CD14-positive monocyte (primary cell): ENCODE measurements at regions not wholly inside any gene's neighbourhood (a gene's known extent, or its start where the extent isn't known, plus 50 kb on each side); places are given as distances from the start of the nearest gene placed in this dataset.
A peak's percentile ranks its signal among the peaks of the same experiment; 100 is the strongest.

Source experiments
- DNase-seq, 3 donors: peaks; one replicate each; pipeline ENCODE4 v3.0.0-alpha.2; 2011 to 2022
- H2AFZ ChIP-seq: 2 replicates; pipeline ENCODE4 v1.6.0; 2012; ENCODE audit warnings: mild to moderate bottlenecking, low read depth, low read length, inconsistent platforms; ENCODE audit not compliant: insufficient read depth, poor library complexity, severe bottlenecking
- H3K27ac ChIP-seq, 2 donors: 1 replicate in 1 of 2; 2 replicates in 1 of 2; pipeline ENCODE4 v1.5.1; 2012 to 2013; ENCODE audit warnings: low read length in 2 of 2, control low read depth in 1 of 2, inconsistent platforms in 1 of 2, low read depth in 1 of 2, mild to moderate bottlenecking in 1 of 2
- H3K27me3 ChIP-seq, 2 donors: one replicate each; pipeline versions ENCODE4 v1.6.0 to v1.6.1; 2011 to 2013; ENCODE audit warnings: low read length in 2 of 2; ENCODE audit not compliant: control insufficient read depth in 2 of 2, insufficient read depth in 2 of 2
- H3K36me3 ChIP-seq, 2 donors: replicated peaks in 1 of 2; 1 replicate in 1 of 2; 2 replicates in 1 of 2; pipeline versions ENCODE4 v1.5.1 to v1.6.1; 2012 to 2013; ENCODE audit warnings: low read length in 2 of 2, control low read depth in 1 of 2, inconsistent platforms in 1 of 2, mild to moderate bottlenecking in 1 of 2; ENCODE audit not compliant: insufficient read depth in 2 of 2, control insufficient read depth in 1 of 2
- H3K4me1 ChIP-seq, 2 donors: 1 replicate in 1 of 2; 2 replicates in 1 of 2; pipeline versions ENCODE4 v1.5.1 to v1.6.1; 2012 to 2013; ENCODE audit warnings: low read length in 2 of 2, control low read depth in 1 of 2, inconsistent platforms in 1 of 2, mild to moderate bottlenecking in 1 of 2, moderate library complexity in 1 of 2; ENCODE audit not compliant: insufficient read depth in 2 of 2, control insufficient read depth in 1 of 2
- H3K4me2 ChIP-seq: replicated peaks from 2 replicates; pipeline ENCODE3; 2012; ENCODE audit warnings: low read length, moderate library complexity, mild to moderate bottlenecking; ENCODE audit not compliant: poor library complexity, severe bottlenecking; ENCODE audit errors: extremely low read depth
- H3K4me3 ChIP-seq, 3 experiments: fragments of 200-600 bp in 1 of 3; sonication (generic) in 1 of 3; replicated peaks in 1 of 3; 1 replicate in 2 of 3; 2 replicates in 1 of 3; pipeline ENCODE4 v1.5.1; 2011 to 2013; ENCODE audit warnings: low read length in 3 of 3, mild to moderate bottlenecking in 3 of 3, control low read depth in 2 of 3, low read depth in 2 of 3, inconsistent platforms in 1 of 3, moderate library complexity in 1 of 3
- H3K79me2 ChIP-seq: 2 replicates; pipeline ENCODE4 v1.6.0; 2012; ENCODE audit warnings: mild to moderate bottlenecking, control low read depth, inconsistent platforms, low read length, moderate library complexity; ENCODE audit not compliant: insufficient read depth
- H3K9ac ChIP-seq: 2 replicates; pipeline ENCODE4 v1.6.0; 2017; ENCODE audit warnings: low read length, mild to moderate bottlenecking; ENCODE audit not compliant: insufficient read depth, poor library complexity, severe bottlenecking
- H3K9me3 ChIP-seq, 2 donors: replicated peaks in 1 of 2; 1 replicate in 1 of 2; 2 replicates in 1 of 2; pipeline versions ENCODE4 v1.5.1 to v1.6.1; 2012 to 2013; ENCODE audit warnings: low read length in 2 of 2, control low read depth in 1 of 2; ENCODE audit not compliant: control insufficient read depth in 1 of 2, insufficient read depth in 1 of 2
- H4K20me1 ChIP-seq: 2 replicates; pipeline ENCODE4 v1.6.0; 2012; ENCODE audit warnings: mild to moderate bottlenecking, low read length, control low read depth, moderate library complexity; ENCODE audit not compliant: insufficient read depth
- H3K27ac Mint-ChIP-seq, 7 donors: one replicate each; pipeline ENCODE4 v1.8.0; 2020; ENCODE audit warnings: mild to moderate bottlenecking in 7 of 7, mixed read lengths in 7 of 7, moderate library complexity in 6 of 7, inconsistent platforms in 2 of 7
- H3K27me3 Mint-ChIP-seq, 3 donors: one replicate each; pipeline ENCODE4 v1.8.0; 2021 to 2022; ENCODE audit warnings: low read depth in 3 of 3, mild to moderate bottlenecking in 3 of 3, mixed read lengths in 3 of 3, moderate library complexity in 3 of 3, inconsistent platforms in 1 of 3
- H3K36me3 Mint-ChIP-seq, 2 donors: one replicate each; pipeline ENCODE4 v1.8.0; 2020; ENCODE audit warnings: mixed read lengths in 2 of 2, inconsistent platforms in 1 of 2, mild to moderate bottlenecking in 1 of 2
- H3K4me1 Mint-ChIP-seq: one replicate; pipeline ENCODE4 v1.8.0; 2020; ENCODE audit warnings: mild to moderate bottlenecking, mixed read lengths
- H3K4me3 Mint-ChIP-seq, 2 donors: one replicate each; pipeline ENCODE4 v1.8.0; 2020; ENCODE audit warnings: mild to moderate bottlenecking in 2 of 2, mixed read lengths in 2 of 2, moderate library complexity in 1 of 2
- H3K9me3 Mint-ChIP-seq, 7 donors: one replicate each; pipeline ENCODE4 v1.8.0; 2020 to 2022; ENCODE audit warnings: mixed read lengths in 7 of 7, mild to moderate bottlenecking in 6 of 7, moderate library complexity in 6 of 7, inconsistent platforms in 2 of 7
- CTCF ChIP-seq: fragments of 200-600 bp; IDR thresholded peaks from one replicate; pipeline ENCODE4 v1.8.0; 2022; ENCODE audit warnings: antibody characterized with exemption, mild to moderate bottlenecking
- WGBS: methylation state at CpG from one replicate; pipeline ENCODE4 v1.1.5; 2013; ENCODE audit warnings: missing lambda C conversion rate; ENCODE audit not compliant: insufficient coverage; 5-methylcytosine and 5-hydroxymethylcytosine counted together
- intact Hi-C, 2 donors: fragments of 100-400 bp; cut with micrococcal nuclease; formaldehyde crosslinking; loops; one replicate each; pipeline versions ENCODE4 v1.15.0 to v1.15.1; 2023

- no peak for TF ChIP-seq CTCF
- H3K27ac ChIP-seq: no peak overlapping the region
- H3K27me3 Mint-ChIP-seq: peaks cover 5 to 12% (median 5%) of the 10 kb centered on the region in 3 donors
- H2AFZ ChIP-seq: no peak overlapping the region
- intact Hi-C loops: no loop called here
- WGBS: 86% methylated on average over 4 of the region's 4 CpGs
- no peak overlapping the region for H3K4me3 Mint-ChIP-seq
- H3K36me3 ChIP-seq: no peaks in the 10 kb centered on the region
- H3K9me3 Mint-ChIP-seq: peaks cover 0 to 12% (median 4%) of the 10 kb centered on the region in 7 donors
- DNase-seq: no peak
- no peaks in the 10 kb centered on the region for H3K79me2 ChIP-seq
- H3K27ac Mint-ChIP-seq: no peak overlapping the region
- H3K9ac ChIP-seq: no peak overlapping the region
- H3K9me3 ChIP-seq: no peaks in the 10 kb centered on the region
- no peaks in the 10 kb centered on the region for H4K20me1 ChIP-seq
- no peak overlapping the region for H3K4me2 ChIP-seq
- H3K4me1 ChIP-seq: no peaks in the 10 kb centered on the region
- no peak overlapping the region for H3K4me3 ChIP-seq
- H3K27me3 ChIP-seq: peaks cover 4 to 6% of the 10 kb centered on the region in 2 donors
- no peaks in the 10 kb centered on the region for H3K4me1 Mint-ChIP-seq
- H3K36me3 Mint-ChIP-seq: no peaks in the 10 kb centered on the region
Measured at GRCh38 chr12:119255314-119255713, 76.6 kb downstream of the HSPB8 start.

- no peaks in the 10 kb centered on the region for H3K79me2 ChIP-seq
- H3K27me3 ChIP-seq: peaks cover 4 to 6% of the 10 kb centered on the region in 2 donors
- H3K9me3 ChIP-seq: no peaks in the 10 kb centered on the region
- H2AFZ ChIP-seq: no peak overlapping the region
- no peak for TF ChIP-seq CTCF
- no peak overlapping the region for H3K27ac ChIP-seq
- 0% methylated on average over 6 of the region's 7 CpGs for WGBS
- DNase-seq: no peak
- H3K4me1 Mint-ChIP-seq: no peaks in the 10 kb centered on the region
- H3K4me1 ChIP-seq: no peaks in the 10 kb centered on the region
- intact Hi-C loops: no loop called here
- H3K9ac ChIP-seq: no peak overlapping the region
- H3K9me3 Mint-ChIP-seq: peaks cover 0 to 17% (median 4%) of the 10 kb centered on the region in 7 donors
- H3K27ac Mint-ChIP-seq: no peak overlapping the region
- H3K36me3 ChIP-seq: no peaks in the 10 kb centered on the region
- peak overlapping the region in 1 of 2 donors; percentile 29 for H3K4me3 Mint-ChIP-seq
- no peak overlapping the region for H3K4me3 ChIP-seq
- H3K27me3 Mint-ChIP-seq: peaks cover 5 to 9% (median 6%) of the 10 kb centered on the region in 3 donors
- no peaks in the 10 kb centered on the region for H4K20me1 ChIP-seq
- H3K36me3 Mint-ChIP-seq: no peaks in the 10 kb centered on the region
- no peak overlapping the region for H3K4me2 ChIP-seq
Measured at GRCh38 chr12:119258149-119258548, 76.4 kb upstream of the CCDC60 start.
